D341Med (cell line): ENCODE measurements at regions not wholly inside any gene's neighbourhood (a gene's known extent, or its start where the extent isn't known, plus 50 kb on each side); places are given as distances from the start of the nearest gene placed in this dataset.
"Not testable (repeated sequence)": the region's sequence is repeated elsewhere in the genome, so short reads cannot be mapped to it uniquely, and the experiment has no call there.

ENCODE experiments used
- DNase-seq: peaks from one replicate; pipeline ENCODE4 v3.0.0; 2012; ENCODE audit warnings: low spot score

GRCh38 chr11:81769906-81770305 lies 963.8 kb downstream of the FAM181B start:
- not testable (repeated sequence) for DNase-seq

GRCh38 chr11:81756864-81757595 lies 976.6 kb downstream of the FAM181B start:
- DNase-seq: no peak

GRCh38 chr11:81749245-81749644 lies 984.4 kb downstream of the FAM181B start:
- DNase-seq: no peak

DNA sequence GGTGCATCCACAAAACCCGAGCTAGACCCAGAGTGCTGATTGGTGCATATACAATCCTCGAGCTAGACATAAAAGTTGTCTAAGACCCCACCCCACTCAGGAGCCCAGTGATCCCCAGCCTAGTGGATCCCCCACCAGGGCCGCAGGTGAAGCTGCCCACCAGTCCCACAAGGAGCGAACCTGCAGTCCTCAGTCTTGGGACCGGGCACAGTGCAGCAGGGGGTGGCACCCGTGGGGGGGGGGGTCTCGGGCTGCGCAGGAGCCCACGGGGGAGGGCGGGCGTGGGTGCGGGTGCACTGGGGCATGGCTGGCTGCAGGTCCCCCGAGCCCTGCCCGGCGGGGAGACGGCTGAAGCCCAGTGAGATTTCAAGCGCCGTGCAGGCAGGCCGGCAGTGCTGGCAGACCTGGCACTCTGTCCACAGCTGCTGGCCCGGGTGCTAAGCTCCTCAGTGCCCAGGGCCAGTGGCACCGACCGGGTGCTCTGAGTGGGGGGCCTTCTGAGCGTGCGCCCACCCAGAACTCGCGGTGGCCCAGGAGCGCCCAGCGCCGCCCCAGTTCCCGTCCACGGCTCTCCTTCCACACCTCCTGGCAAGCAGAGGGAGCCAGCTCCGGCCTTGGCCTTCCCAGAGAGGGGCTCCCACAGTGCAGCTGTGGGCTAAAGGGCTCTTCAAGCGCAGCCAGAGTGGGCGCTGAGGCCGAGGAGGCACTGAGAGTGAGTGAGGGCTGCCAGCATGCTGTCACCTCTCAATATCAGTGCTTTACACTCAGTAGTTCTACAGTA lies 989.1 kb downstream of the FAM181B start:
- DNase-seq: no peak

DNA sequence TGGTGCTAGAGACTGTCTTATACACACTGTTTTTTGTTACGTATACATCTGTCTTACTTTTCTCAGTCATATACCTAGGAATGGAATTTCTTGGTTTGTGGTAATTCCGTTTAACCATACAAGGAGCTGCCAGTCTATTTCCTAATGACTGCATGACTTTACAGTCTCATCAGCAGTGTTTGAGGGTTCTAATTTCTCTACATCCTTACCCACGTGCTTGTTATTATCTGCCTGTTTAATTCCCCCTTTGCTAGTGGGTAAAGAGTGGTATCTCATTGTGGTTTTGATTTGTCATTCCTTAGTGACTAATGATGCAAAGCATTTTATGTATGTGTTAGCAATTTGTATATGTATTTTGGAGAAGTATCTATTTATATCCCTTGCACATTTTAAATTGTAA lies 1008.0 kb downstream of the FAM181B start:
- no peak for DNase-seq

DNA sequence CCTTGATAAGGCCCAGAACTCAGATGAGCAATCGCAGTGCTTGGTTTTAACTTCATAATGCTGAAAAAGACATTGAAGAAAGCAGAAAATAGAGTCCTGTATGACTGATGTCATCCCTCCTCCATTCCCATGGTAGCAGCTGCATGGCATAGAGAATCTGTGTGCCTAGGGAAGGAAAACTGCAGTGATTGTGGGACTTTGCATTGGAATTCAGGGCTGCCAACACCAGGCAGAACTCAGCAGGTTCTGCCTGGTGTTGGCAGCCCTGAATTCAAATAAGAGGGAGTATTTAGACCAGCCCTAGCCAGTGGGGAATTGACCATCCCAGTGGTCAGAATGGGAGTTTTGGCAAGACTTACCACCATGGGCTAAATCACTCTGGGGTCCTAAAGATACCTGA lies 1016.0 kb downstream of the FAM181B start:
- DNase-seq: no peak

DNA sequence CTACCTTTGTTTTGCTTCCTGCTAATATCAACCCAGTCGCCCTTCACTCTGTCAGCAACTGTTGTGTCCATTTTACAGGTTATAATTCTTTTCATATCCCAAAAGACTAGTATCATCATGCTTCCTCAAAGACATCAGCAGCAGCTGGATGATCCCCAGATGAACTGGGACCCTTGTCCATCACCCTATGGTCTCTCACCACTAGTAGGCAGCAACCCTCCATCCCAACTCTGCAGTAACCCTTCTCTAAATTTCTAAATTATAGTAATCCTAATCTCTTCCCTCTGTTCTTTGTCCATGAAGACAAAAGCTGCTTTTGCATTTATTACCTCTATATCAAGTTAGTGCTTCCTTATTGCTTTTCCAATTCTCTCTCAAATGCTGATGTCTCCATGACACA lies 1025.8 kb downstream of the FAM181B start:
- DNase-seq: no peak

DNA sequence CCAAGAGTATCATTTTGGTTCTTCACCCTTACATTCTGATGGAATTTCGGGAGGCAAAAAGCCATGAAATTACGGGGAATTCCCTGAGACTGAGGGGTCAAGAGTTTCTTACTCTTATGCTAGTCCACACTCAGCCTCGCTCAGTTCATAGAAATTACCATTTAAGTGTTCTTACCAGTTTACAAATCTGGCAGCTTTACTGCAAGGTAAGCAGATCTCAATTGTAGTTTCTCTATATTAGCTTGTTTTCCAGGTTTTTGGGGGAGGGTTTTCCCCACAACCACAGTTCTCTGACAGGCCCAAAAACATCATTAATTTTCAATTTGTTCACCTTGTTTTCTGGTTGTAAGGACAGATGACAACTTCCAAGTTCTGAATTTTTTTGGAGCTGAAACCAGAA lies 1028.4 kb downstream of the FAM181B start:
- DNase-seq: no peak

DNA sequence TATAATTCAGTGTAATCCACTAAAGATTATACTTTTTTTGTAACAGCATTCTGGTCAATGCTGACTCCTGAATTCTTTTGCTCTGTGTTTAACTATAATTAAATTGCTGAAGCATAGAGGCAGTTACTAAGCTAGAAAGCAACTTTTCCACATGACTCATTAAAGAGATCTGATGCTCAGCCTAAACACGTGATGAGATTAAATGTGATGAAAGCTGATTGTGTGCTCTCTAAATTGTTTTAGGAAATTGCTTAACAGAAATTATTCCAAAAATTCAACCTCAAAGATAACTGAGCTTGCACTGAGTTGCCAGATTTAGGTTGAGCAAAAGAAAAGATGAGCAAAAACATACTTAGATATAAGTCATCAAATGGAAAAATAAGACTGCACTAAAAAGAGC lies 1033.6 kb downstream of the FAM181B start:
- no peak for DNase-seq

- no peak for DNase-seq
These were observed 1046.6 kb downstream of the FAM181B start for GRCh38 chr11:81687057-81687456.

GRCh38 chr11:81674211-81674610 lies 1059.5 kb downstream of the FAM181B start:
- DNase-seq: no peak

- DNase-seq: no peak
These were observed 1060.7 kb downstream of the FAM181B start for GRCh38 chr11:81673001-81673400.

- DNase-seq: no peak
These were observed 1063.6 kb downstream of the FAM181B start for GRCh38 chr11:81669935-81670543.

- peak; percentile 45 for DNase-seq
These were observed 1074.9 kb downstream of the FAM181B start for GRCh38 chr11:81658722-81659121.

DNA sequence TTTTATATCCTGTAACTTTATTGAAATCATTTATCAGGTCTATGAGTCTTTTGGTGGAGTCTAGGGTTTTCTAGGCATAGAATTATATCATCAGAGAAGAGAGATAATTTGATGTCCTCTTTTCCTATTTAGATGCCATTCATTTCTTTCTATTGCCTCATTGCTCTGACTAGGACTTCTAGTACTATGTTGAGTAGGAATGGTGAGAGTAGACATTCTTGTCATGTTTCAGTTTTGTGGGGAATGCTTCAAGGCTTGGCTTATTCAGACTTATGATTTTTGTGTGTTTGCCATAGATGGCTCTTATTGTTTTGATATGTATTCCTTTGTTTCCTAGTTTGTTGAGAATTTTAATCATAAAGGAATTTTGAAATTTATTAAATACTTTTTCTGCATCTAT lies 1078.3 kb downstream of the FAM181B start:
- no peak for DNase-seq

GRCh38 chr11:81647374-81647773 lies 1086.3 kb downstream of the FAM181B start:
- DNase-seq: no peak

GRCh38 chr11:81644239-81644840 lies 1089.3 kb downstream of the FAM181B start:
- DNase-seq: peak; percentile 54

GRCh38 chr11:81634483-81634882 lies 1099.2 kb downstream of the FAM181B start:
- no peak for DNase-seq

GRCh38 chr11:81602508-81602907 lies 1131.2 kb downstream of the FAM181B start:
- no peak for DNase-seq

DNA sequence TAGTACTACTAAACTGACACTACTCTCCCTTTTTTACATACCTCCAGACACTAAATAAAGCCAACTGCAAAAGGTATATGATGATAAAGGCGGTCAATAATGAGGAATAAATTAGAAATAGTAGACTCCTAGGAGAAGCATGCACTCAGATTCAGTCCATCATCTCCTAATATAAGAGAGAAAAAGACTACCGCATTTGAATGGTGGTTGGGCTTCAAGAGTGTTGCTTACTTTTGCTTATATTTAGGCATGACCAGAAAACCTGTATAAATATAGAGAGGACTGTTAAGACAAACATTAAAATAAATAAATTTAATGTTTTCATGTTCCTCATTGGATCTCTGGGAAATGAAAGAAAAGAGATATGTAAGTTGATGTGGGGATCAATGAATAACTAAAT lies 1137.0 kb downstream of the FAM181B start:
- DNase-seq: no peak

GRCh38 chr11:81585390-81585933 lies 1148.2 kb downstream of the FAM181B start:
- no peak for DNase-seq

DNA sequence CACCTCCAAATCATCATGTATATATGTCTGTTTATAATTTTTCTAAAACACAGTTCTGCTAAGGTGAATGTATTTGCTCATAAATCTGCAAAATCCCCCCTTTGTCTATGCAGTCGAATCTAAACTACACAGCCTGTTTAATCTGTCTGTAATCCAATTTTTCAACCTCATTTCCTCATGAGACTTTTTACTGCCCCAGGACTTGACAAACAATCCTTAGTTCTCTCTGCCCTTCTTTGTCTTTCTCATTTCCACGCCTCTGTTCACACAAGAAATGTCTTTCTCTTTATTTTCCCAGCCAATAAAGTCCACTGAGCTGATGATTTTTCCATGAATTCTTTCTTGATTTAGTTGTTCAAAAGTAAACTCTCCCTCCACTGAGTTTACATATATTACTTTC lies 1154.3 kb downstream of the FAM181B start:
- DNase-seq: no peak
